ENCODE measurements at regions not wholly inside any gene's neighbourhood (a gene's known extent, or its start where the extent isn't known, plus 50 kb on each side); places are given as distances from the start of the nearest gene placed in this dataset.

GRCh38 chr11:92391364-92391763, 166.7 kb downstream of the FAT3 start (continued):
- TF ChIP-seq ZNF512 (tag; IDR thresholded peaks at IDR 0.05) = no peak
- TF ChIP-seq HCFC1 (IDR thresholded peaks at IDR 0.05; ENCODE audit: low read depth, low read length) = no peak
- TF ChIP-seq ZKSCAN1 (IDR thresholded peaks at IDR 0.05; ENCODE audit: low read depth, low read length) = no peak

GRCh38 chr11:92391808-92392207, 167.2 kb downstream of the FAT3 start:
- DNase-seq (ENCODE audit: extremely low read depth in 1 of 4, low spot score in 3 of 4) (no peak), FAIRE-seq (no peak), ATAC-seq (no peak)
- no peaks in the 10 kb centered on the region for H3K27me3 ChIP-seq (ENCODE audit: control insufficient read depth in 2 of 2, insufficient read depth in 2 of 2, low read length in 2 of 2)
- H3K79me2 ChIP-seq (ENCODE audit: control insufficient read depth, insufficient read depth, low read length) = no peaks in the 10 kb centered on the region
- no peaks in the 10 kb centered on the region for H3K9me1 ChIP-seq (ENCODE audit: control insufficient read depth, insufficient read depth, low read length)
- H4K20me1 ChIP-seq (replicated peaks; ENCODE audit: control insufficient read depth, insufficient read depth, low read length) = no peaks in the 10 kb centered on the region
- ChIA-PET POLR2A (no interaction called here), CTCF (ENCODE audit: low intra/inter-chr PET ratio) (no interaction called here)
- no peaks in the 10 kb centered on the region for H3K36me3 ChIP-seq (ENCODE audit: control insufficient read depth, insufficient read depth, low read length)
- no peak overlapping the region for H2AFZ ChIP-seq (ENCODE audit: low read depth, low read length)
- BruUV-seq (replicated peaks) = no TSS peak
- no peaks in the 10 kb centered on the region for H3K4me1 ChIP-seq (replicated peaks in 1 of 2; ENCODE audit: control insufficient read depth in 2 of 2, insufficient read depth in 2 of 2, low read length in 2 of 2)
- intact Hi-C loops (cut with micrococcal nuclease) = no loop called here
- H3K4me3 ChIP-seq = no peak overlapping the region
- no peak overlapping the region for H3K9ac ChIP-seq (ENCODE audit: insufficient read depth in 1 of 2, low read depth in 2 of 2, low read length in 2 of 2)
- in situ Hi-C loops (cut with MboI) = no loop called here
- no peak overlapping the region for H3K27ac ChIP-seq (ENCODE audit: extremely low read depth, low read depth, low read length)
- no peak overlapping the region for H3K4me2 ChIP-seq (ENCODE audit: insufficient read depth, low read length)
- 0% methylated on average over 6 of the region's 6 CpGs for WGBS (ENCODE audit: insufficient coverage, low coverage, missing lambda C conversion rate)
- no peaks in the 10 kb centered on the region for H3K9me3 ChIP-seq (replicated peaks; ENCODE audit: control insufficient read depth, insufficient read depth, low read depth, low read length)
- TF ChIP-seq SIN3B (IDR thresholded peaks at IDR 0.05; ENCODE audit: low read depth) (no peak), PHB (CRISPR knock-in tag; IDR thresholded peaks at IDR 0.05) (no peak), NR2F6 (CRISPR knock-in tag; IDR thresholded peaks at IDR 0.05) (no peak), CC2D1A (IDR thresholded peaks at IDR 0.05) (no peak), ZNF174 (CRISPR knock-in tag; IDR thresholded peaks at IDR 0.05) (no peak), MBD1 (CRISPR knock-in tag; IDR thresholded peaks at IDR 0.05) (no peak), ZNF347 (CRISPR knock-in tag; IDR thresholded peaks at IDR 0.05; ENCODE audit: low read depth) (no peak), ATF7 (IDR thresholded peaks at IDR 0.05) (no peak), POLR3G (IDR thresholded peaks at IDR 0.05; ENCODE audit: extremely low read depth, insufficient read length, insufficient replicate concordance) (no peak), ZBTB49 (CRISPR knock-in tag; IDR thresholded peaks at IDR 0.05; ENCODE audit: borderline replicate concordance) (no peak), ZNF589 (CRISPR knock-in tag; IDR thresholded peaks at IDR 0.05; ENCODE audit: low read depth) (no peak), CBX8 (IDR thresholded peaks at IDR 0.05; ENCODE audit: borderline replicate concordance, extremely low read depth, low read depth, low read length, poor library complexity, severe bottlenecking) (no peak), XRCC4 (IDR thresholded peaks at IDR 0.05; ENCODE audit: extremely low read depth, insufficient read depth, insufficient read length) (no peak), PYGO2 (tag; IDR thresholded peaks at IDR 0.05) (no peak), SUPT5H (IDR thresholded peaks at IDR 0.05) (no peak)

Measured in K562 (cell line).